GM12874 (cell line): ENCODE measurements at regions not wholly inside any gene's neighbourhood (a gene's known extent, or its start where the extent isn't known, plus 50 kb on each side); places are given as distances from the start of the nearest gene placed in this dataset.

Source experiments
- CTCF ChIP-seq: IDR thresholded peaks from 2 replicates; pipeline ENCODE4 v1.5.1; 2011; ENCODE audit warnings: low read depth, mild to moderate bottlenecking, control low read depth, low read length, moderate library complexity; ENCODE audit not compliant: insufficient read depth

GRCh38 chr10:131843881-131844284 lies 56.9 kb upstream of the PPP2R2D start:
- no peak for TF ChIP-seq CTCF

- TF ChIP-seq CTCF = no peak
These were observed 56.2 kb upstream of the PPP2R2D start for GRCh38 chr10:131844529-131845084.

GRCh38 chr10:131845505-131846239 lies 55.1 kb upstream of the PPP2R2D start:
- no peak for TF ChIP-seq CTCF

GRCh38 chr10:131846240-131847101 lies 54.3 kb upstream of the PPP2R2D start:
- no peak for TF ChIP-seq CTCF

- no peak for TF ChIP-seq CTCF
These were observed 53.5 kb upstream of the PPP2R2D start for GRCh38 chr10:131847241-131847783.

- no peak for TF ChIP-seq CTCF
These were observed 52.5 kb upstream of the PPP2R2D start for GRCh38 chr10:131848296-131848695.
